ENCODE measurements at regions not wholly inside any gene's neighbourhood (a gene's known extent, or its start where the extent isn't known, plus 50 kb on each side); places are given as distances from the start of the nearest gene placed in this dataset.

- TF ChIP-seq EP300 (IDR thresholded peaks at IDR 0.05), result no peak
- TF ChIP-seq POLR2A (IDR thresholded peaks at IDR 0.05), result no peak
- no peak for TF ChIP-seq CTCF (IDR thresholded peaks at IDR 0.05)
Measured at GRCh38 chr2:146997488-146997887, 847.3 kb upstream of the ACVR2A start.
